ENCODE measurements at regions not wholly inside any gene's neighbourhood (a gene's known extent, or its start where the extent isn't known, plus 50 kb on each side); places are given as distances from the start of the nearest gene placed in this dataset.

- Histone ChIP-seq H3K4me1 (no peaks in the 10 kb centered on the region), H3K9me3 (no peaks in the 10 kb centered on the region), H3K27me3 (no peaks in the 10 kb centered on the region), H3K27ac (no peak overlapping the region), H3K36me3 (no peaks in the 10 kb centered on the region), H3K4me3 (no peak overlapping the region)
- TF ChIP-seq, protein P1, sequence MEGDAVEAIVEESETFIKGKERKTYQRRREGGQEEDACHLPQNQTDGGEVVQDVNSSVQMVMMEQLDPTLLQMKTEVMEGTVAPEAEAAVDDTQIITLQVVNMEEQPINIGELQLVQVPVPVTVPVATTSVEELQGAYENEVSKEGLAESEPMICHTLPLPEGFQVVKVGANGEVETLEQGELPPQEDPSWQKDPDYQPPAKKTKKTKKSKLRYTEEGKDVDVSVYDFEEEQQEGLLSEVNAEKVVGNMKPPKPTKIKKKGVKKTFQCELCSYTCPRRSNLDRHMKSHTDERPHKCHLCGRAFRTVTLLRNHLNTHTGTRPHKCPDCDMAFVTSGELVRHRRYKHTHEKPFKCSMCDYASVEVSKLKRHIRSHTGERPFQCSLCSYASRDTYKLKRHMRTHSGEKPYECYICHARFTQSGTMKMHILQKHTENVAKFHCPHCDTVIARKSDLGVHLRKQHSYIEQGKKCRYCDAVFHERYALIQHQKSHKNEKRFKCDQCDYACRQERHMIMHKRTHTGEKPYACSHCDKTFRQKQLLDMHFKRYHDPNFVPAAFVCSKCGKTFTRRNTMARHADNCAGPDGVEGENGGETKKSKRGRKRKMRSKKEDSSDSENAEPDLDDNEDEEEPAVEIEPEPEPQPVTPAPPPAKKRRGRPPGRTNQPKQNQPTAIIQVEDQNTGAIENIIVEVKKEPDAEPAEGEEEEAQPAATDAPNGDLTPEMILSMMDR (IDR thresholded peaks at IDR 0.05), result no peak
- no peak for DNase-seq (ENCODE audit: low spot score)
Observed at GRCh38 chr22:34849965-34850364, 216.0 kb upstream of the ISX start.

DNA sequence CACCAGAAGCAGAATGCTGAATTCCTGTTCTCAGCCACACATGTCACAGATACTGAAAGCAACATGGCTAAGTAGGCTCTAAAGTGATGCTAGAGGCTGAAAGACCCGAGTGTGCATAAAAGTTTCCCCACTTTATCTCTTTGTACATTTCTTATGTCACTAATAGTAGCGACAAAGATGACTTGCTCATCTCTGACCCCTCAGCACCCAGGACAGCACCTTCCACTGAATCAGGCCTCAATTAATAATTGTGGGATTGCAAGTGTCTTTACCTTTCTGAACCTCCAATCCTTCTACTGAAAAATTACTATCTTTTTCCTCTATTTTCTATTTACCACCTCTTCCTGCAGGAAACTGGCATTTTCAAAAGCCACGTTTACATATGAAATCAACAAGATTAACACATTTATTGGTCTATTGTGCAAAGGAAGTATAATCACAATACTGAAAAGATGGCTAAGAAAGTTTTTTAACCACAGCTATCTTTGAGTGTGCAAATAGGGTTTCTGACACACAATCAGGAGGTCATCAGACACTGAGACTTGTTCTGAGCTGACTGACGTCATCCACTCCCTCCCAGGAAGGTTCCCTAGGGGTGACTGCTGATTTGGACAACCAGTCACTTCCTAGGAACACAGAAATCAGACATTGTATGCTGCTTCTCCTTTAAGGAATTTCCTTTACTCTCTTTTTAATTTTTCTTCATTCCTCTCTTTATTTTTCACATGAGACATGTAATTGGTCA, 213.9 kb upstream of the ISX start:
- no peaks in the 10 kb centered on the region for H3K4me1 ChIP-seq
- no peaks in the 10 kb centered on the region for H3K27me3 ChIP-seq
- no peak for DNase-seq (ENCODE audit: low spot score)
- H3K36me3 ChIP-seq, result no peaks in the 10 kb centered on the region
- H3K27ac ChIP-seq, result no peak overlapping the region
- TF ChIP-seq, protein P1 (IDR thresholded peaks at IDR 0.05), result no peak
- H3K4me3 ChIP-seq, result no peak overlapping the region
- no peaks in the 10 kb centered on the region for H3K9me3 ChIP-seq

- no peak overlapping the region for H3K4me3 ChIP-seq
- H3K4me1 ChIP-seq, result no peaks in the 10 kb centered on the region
- no peak for DNase-seq (ENCODE audit: low spot score)
- H3K9me3 ChIP-seq, result no peaks in the 10 kb centered on the region
- no peak overlapping the region for H3K27ac ChIP-seq
- TF ChIP-seq, protein P1 (IDR thresholded peaks at IDR 0.05), result no peak
- H3K27me3 ChIP-seq, result no peaks in the 10 kb centered on the region
- no peaks in the 10 kb centered on the region for H3K36me3 ChIP-seq
Observed at GRCh38 chr22:34855471-34855870, 210.5 kb upstream of the ISX start.

GRCh38 chr22:34858066-34858465, 207.9 kb upstream of the ISX start:
- no peaks in the 10 kb centered on the region for H3K27me3 ChIP-seq
- no peak overlapping the region for H3K27ac ChIP-seq
- TF ChIP-seq, protein P1 (IDR thresholded peaks at IDR 0.05), result no peak
- H3K36me3 ChIP-seq, result no peaks in the 10 kb centered on the region
- H3K4me3 ChIP-seq, result no peak overlapping the region
- H3K4me1 ChIP-seq, result no peaks in the 10 kb centered on the region
- no peak for DNase-seq (ENCODE audit: low spot score)
- no peaks in the 10 kb centered on the region for H3K9me3 ChIP-seq

- Histone ChIP-seq H3K4me3 (no peak overlapping the region), H3K27ac (no peak overlapping the region), H3K9me3 (no peaks in the 10 kb centered on the region), H3K27me3 (no peaks in the 10 kb centered on the region), H3K4me1 (no peaks in the 10 kb centered on the region), H3K36me3 (no peaks in the 10 kb centered on the region)
- TF ChIP-seq, protein P1 (IDR thresholded peaks at IDR 0.05), result no peak
- DNase-seq (ENCODE audit: low spot score), result no peak
Observed at GRCh38 chr22:34861787-34862186, 204.2 kb upstream of the ISX start.

- Histone ChIP-seq H3K4me3 (no peak overlapping the region), H3K9me3 (no peaks in the 10 kb centered on the region), H3K4me1 (no peaks in the 10 kb centered on the region), H3K27me3 (no peaks in the 10 kb centered on the region), H3K27ac (no peak overlapping the region), H3K36me3 (no peaks in the 10 kb centered on the region)
- TF ChIP-seq, protein P1 (IDR thresholded peaks at IDR 0.05), result no peak
- DNase-seq (ENCODE audit: low spot score), result no peak
Observed at GRCh38 chr22:34866081-34866480, 199.9 kb upstream of the ISX start.

Data from right atrium auricular region (tissue), 2 donors.